ENCODE measurements at regions not wholly inside any gene's neighbourhood (a gene's known extent, or its start where the extent isn't known, plus 50 kb on each side); places are given as distances from the start of the nearest gene placed in this dataset.

- TF ChIP-seq, protein P1, sequence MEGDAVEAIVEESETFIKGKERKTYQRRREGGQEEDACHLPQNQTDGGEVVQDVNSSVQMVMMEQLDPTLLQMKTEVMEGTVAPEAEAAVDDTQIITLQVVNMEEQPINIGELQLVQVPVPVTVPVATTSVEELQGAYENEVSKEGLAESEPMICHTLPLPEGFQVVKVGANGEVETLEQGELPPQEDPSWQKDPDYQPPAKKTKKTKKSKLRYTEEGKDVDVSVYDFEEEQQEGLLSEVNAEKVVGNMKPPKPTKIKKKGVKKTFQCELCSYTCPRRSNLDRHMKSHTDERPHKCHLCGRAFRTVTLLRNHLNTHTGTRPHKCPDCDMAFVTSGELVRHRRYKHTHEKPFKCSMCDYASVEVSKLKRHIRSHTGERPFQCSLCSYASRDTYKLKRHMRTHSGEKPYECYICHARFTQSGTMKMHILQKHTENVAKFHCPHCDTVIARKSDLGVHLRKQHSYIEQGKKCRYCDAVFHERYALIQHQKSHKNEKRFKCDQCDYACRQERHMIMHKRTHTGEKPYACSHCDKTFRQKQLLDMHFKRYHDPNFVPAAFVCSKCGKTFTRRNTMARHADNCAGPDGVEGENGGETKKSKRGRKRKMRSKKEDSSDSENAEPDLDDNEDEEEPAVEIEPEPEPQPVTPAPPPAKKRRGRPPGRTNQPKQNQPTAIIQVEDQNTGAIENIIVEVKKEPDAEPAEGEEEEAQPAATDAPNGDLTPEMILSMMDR (IDR thresholded peaks at IDR 0.05 in 8 of 11, conservative IDR thresholded peaks at IDR 0.05 in 3 of 11): no peak
- TF ChIP-seq POLR2A (IDR thresholded peaks at IDR 0.05): no peak
These were observed 655.1 kb upstream of the SLC39A10 start for GRCh38 chr2:195001924-195002323.

Measured in spleen (tissue), 7 donors.